ENCODE measurements at regions not wholly inside any gene's neighbourhood (a gene's known extent, or its start where the extent isn't known, plus 50 kb on each side); places are given as distances from the start of the nearest gene placed in this dataset.

DNA sequence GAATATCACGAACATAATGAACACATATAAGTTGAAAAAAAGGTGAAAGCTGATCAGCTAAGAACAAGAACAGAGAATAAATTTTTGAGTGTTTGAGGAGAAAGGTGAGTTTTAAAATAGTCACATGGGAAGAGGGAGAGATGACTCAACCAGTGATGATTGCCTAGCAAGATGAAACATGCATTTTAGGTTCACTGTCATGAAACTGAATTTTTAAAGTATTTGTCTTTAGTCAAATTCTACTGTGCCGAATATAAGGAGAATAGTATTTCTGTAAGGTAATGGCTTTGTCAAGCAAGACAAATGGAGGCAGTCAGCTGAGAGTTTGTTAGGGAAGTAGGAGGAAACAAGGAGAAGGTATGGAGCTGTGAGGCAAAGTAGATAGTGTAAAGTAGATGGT lies 2557.4 kb downstream of the PCDH9 start:
- TF ChIP-seq CREB1 (CRISPR knock-in tag; IDR thresholded peaks at IDR 0.05) (no peak), ZBTB21 (CRISPR knock-in tag; IDR thresholded peaks at IDR 0.05; ENCODE audit: borderline replicate concordance) (no peak), OVOL2 (CRISPR knock-in tag; IDR thresholded peaks at IDR 0.05; ENCODE audit: borderline replicate concordance) (no peak), NR3C1 (CRISPR knock-in tag; conservative IDR thresholded peaks at IDR 0.05; ENCODE audit: low read depth) (no peak), ZNF121 (CRISPR knock-in tag; IDR thresholded peaks at IDR 0.05) (no peak), SMAD3 (CRISPR knock-in tag; IDR thresholded peaks at IDR 0.05; ENCODE audit: borderline replicate concordance) (no peak), CBFB (CRISPR knock-in tag; IDR thresholded peaks at IDR 0.05; ENCODE audit: low read depth) (no peak), GABPB1 (CRISPR knock-in tag; IDR thresholded peaks at IDR 0.05) (no peak), ZNF263 (CRISPR knock-in tag; IDR thresholded peaks at IDR 0.05; ENCODE audit: low read depth) (no peak), ATF1 (CRISPR knock-in tag; IDR thresholded peaks at IDR 0.05) (no peak)
- TF ChIP-seq, protein P1, sequence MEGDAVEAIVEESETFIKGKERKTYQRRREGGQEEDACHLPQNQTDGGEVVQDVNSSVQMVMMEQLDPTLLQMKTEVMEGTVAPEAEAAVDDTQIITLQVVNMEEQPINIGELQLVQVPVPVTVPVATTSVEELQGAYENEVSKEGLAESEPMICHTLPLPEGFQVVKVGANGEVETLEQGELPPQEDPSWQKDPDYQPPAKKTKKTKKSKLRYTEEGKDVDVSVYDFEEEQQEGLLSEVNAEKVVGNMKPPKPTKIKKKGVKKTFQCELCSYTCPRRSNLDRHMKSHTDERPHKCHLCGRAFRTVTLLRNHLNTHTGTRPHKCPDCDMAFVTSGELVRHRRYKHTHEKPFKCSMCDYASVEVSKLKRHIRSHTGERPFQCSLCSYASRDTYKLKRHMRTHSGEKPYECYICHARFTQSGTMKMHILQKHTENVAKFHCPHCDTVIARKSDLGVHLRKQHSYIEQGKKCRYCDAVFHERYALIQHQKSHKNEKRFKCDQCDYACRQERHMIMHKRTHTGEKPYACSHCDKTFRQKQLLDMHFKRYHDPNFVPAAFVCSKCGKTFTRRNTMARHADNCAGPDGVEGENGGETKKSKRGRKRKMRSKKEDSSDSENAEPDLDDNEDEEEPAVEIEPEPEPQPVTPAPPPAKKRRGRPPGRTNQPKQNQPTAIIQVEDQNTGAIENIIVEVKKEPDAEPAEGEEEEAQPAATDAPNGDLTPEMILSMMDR (IDR thresholded peaks at IDR 0.05), result no peak
- TF ChIP-seq, protein P2, sequence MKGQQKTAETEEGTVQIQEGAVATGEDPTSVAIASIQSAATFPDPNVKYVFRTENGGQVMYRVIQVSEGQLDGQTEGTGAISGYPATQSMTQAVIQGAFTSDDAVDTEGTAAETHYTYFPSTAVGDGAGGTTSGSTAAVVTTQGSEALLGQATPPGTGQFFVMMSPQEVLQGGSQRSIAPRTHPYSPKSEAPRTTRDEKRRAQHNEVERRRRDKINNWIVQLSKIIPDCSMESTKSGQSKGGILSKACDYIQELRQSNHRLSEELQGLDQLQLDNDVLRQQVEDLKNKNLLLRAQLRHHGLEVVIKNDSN (CRISPR knock-in tag; IDR thresholded peaks at IDR 0.05), result no peak
- TF ChIP-seq, protein P3, sequence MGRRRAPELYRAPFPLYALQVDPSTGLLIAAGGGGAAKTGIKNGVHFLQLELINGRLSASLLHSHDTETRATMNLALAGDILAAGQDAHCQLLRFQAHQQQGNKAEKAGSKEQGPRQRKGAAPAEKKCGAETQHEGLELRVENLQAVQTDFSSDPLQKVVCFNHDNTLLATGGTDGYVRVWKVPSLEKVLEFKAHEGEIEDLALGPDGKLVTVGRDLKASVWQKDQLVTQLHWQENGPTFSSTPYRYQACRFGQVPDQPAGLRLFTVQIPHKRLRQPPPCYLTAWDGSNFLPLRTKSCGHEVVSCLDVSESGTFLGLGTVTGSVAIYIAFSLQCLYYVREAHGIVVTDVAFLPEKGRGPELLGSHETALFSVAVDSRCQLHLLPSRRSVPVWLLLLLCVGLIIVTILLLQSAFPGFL (CRISPR knock-in tag; IDR thresholded peaks at IDR 0.05; ENCODE audit: borderline replicate concordance), result no peak
- TF ChIP-seq, protein P4, sequence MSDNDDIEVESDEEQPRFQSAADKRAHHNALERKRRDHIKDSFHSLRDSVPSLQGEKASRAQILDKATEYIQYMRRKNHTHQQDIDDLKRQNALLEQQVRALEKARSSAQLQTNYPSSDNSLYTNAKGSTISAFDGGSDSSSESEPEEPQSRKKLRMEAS (CRISPR knock-in tag; IDR thresholded peaks at IDR 0.05), result no peak
